HG03196 (cell line): ENCODE measurements at regions not wholly inside any gene's neighbourhood (a gene's known extent, or its start where the extent isn't known, plus 50 kb on each side); places are given as distances from the start of the nearest gene placed in this dataset.

Experiments
- ATAC-seq: cut with Tn5 transposase; IDR thresholded peaks from one replicate; pipeline ENCODE4 v1.9.1; 2021; ENCODE audit not compliant: unreplicated experiment

GRCh38 chr15:62431817-62432216, 266.7 kb upstream of the C2CD4B start:
- ATAC-seq, result no peak

- ATAC-seq, result no peak
Observed at GRCh38 chr15:62432702-62433398, 267.8 kb upstream of the C2CD4B start.

DNA sequence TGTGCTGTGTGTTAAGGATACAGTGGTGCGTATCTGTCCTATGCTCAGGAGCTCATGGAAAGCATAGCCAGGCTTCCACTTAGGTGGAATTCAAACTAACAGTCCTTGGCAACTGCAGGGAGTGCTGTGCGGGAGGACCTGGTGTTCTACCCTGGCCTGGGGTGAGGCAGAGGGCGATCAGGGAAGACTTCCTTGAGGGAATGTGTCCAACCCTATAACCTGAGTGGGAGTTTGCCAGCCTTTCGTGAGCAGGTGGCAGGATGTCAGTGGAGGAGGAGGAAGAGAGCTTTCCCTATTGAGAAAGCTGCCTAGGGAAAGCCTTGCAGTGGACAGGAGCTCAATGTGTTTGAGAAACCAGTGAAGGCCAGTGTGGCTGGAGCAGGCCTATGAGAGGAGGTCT, 271.1 kb upstream of the C2CD4B start:
- no peak for ATAC-seq

- no peak for ATAC-seq
Observed at GRCh38 chr15:62437753-62438152, 272.7 kb upstream of the C2CD4B start.

DNA sequence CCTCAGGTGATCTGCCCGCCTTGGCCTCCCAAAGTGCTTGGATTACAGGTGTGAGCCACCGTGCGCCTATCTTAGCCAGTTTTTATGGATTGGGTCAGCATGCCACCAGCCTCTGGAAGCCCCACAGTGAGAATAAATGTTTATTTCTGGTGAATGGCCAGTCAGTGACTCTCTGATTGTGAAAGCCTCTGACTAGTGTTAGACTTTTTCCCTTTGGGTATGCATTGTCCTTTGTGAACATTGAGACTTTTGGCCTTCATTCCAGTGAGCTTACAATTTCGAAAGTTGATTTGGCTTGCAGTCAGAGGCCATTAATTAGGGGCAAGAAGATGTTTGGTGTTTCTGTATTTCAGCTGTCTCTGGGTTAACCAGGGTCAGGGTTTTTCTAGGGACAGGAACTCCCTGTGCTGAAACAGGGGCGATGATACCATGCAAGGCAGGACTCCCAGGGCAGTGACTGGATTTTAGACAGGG, 274.5 kb upstream of the C2CD4B start:
- no peak for ATAC-seq

GRCh38 chr15:62440362-62441105, 275.4 kb upstream of the C2CD4B start:
- ATAC-seq, result no peak

- ATAC-seq, result no peak
Observed at GRCh38 chr15:62444104-62445022, 279.3 kb upstream of the C2CD4B start.

- no peak for ATAC-seq
Observed at GRCh38 chr15:62445244-62445643, 280.2 kb upstream of the C2CD4B start.

DNA sequence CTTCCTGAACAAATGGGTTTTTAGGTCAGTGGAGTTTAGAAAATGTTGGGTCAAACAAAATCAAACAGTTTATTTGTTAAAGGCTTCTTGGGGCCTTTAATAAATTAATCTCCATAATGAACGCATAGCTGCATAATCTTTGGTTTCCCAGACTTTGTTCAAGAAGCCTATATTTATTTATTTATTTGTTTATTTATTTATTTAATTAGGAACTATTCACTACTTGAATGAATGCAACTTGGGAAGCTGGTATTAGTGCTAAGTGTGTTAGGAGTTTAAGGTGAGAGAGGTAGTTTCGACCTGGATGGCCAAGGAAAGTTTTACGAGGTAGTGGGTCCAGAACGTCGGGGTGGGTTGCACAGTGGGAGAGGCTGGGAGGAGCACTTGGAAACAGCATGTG, 281.9 kb upstream of the C2CD4B start:
- ATAC-seq, result no peak

GRCh38 chr15:62447742-62448141, 282.7 kb upstream of the C2CD4B start:
- no peak for ATAC-seq

DNA sequence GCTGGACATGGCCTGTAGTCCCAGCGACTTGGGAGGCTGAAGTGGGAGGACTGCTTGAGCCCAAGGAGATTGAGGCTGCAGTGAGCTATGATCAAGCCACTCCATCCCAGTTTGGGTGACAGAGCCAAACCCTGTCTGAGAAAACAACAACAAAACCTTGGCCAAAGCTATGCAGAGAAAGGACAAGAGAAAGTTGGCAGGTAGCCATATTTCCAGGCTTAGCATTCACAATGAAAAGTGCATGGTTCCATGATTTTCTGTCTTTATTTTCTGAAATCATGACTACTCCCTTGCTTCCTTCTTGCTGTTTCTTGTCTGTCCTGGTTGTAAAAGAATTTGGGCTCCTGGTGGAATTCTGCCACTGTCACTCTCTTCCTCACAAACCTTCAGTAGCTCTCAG, 284.6 kb upstream of the C2CD4B start:
- no peak for ATAC-seq

DNA sequence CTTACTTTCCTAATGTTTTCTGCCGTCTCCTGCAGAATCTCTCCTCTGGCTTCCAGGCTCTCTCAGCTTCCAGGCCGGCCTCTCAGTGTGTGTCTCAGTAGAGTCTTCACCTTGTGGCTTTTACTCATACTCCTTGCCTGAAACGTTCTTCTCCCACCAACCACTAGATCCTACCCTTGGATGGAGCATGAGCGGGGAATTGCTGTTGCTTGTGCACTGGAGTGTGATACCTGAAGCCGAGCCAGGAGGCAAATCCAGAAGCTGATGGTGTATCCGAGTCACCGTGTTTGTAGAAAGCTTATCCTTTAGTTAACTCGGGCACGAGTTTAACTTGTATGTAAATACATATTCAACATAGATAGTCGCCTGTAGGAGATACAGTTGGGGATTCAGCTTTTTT, 285.0 kb upstream of the C2CD4B start:
- no peak for ATAC-seq

DNA sequence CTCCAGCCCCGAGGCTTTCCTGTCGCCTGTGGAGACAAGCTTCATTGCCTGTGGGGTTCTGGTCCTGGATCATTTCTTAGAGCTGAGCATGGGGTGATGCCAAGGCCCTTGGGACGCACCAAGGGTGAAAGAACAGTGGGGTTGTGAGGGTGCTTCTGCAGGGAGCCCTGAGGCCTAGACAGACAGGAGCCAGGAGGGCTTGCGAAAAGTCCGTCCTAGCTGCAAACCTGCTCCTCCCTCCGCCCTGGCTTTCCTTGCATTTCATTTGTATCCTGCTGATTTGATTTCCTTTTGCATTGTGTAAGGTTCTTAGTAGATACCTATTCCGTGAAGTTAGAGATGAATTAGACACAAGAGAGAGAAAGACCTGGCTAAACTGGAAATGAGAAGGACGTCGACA, 286.9 kb upstream of the C2CD4B start:
- no peak for ATAC-seq

- ATAC-seq, result no peak
Observed at GRCh38 chr15:62452667-62453066, 287.6 kb upstream of the C2CD4B start.

GRCh38 chr15:62453375-62453774, 288.3 kb upstream of the C2CD4B start:
- ATAC-seq, result no peak

DNA sequence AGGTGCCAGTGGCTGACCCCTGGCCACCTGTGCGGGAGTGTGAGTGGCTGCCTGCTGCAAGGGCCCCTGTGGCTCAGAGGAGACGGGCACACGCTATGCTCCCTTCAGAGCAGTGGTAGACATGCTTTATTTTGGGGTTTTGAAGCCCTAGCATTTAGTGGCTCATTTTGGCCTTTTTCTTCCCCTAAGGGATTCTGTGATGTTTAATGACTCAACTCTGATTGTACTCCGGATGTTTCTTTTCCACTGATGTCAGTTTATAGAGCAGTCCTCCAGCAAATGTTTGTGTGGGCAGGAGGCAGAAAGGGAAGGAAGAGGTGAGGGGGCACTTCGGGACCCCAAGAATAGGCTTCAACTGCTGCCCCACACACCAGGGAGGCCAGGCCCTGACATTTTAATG, 288.9 kb upstream of the C2CD4B start:
- ATAC-seq, result no peak

DNA sequence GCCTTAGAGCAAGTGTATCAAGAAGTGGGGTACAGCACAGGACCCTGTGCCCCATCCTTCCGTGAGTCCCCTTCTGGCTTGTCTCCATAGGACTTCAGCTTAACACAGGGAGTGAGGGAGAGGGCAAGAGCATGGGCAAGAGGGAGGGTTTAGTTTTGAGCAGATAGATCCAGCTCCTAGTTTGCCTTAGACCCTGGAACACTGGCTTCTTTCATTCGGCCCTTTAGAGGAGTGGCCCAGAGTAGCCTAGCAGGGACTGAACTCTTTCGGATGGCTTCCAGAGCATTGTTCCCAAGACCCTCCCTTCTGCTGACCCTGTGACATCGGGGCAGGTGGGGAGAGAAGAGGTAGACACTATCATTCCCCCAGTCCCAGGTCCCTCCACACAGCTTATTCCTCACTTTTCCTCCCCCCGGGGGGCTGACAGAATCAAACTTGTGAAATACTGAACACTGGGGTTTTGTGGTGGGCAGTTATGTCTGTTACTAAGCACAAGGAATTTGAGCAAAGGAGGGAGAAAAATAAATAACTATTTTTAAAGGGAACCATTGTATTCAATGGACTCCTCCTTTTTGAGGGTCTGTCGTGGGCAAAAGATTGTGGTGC, 289.6 kb upstream of the C2CD4B start:
- ATAC-seq, result no peak

- ATAC-seq, result no peak
Observed at GRCh38 chr15:62455441-62455921, 290.4 kb upstream of the C2CD4B start.

DNA sequence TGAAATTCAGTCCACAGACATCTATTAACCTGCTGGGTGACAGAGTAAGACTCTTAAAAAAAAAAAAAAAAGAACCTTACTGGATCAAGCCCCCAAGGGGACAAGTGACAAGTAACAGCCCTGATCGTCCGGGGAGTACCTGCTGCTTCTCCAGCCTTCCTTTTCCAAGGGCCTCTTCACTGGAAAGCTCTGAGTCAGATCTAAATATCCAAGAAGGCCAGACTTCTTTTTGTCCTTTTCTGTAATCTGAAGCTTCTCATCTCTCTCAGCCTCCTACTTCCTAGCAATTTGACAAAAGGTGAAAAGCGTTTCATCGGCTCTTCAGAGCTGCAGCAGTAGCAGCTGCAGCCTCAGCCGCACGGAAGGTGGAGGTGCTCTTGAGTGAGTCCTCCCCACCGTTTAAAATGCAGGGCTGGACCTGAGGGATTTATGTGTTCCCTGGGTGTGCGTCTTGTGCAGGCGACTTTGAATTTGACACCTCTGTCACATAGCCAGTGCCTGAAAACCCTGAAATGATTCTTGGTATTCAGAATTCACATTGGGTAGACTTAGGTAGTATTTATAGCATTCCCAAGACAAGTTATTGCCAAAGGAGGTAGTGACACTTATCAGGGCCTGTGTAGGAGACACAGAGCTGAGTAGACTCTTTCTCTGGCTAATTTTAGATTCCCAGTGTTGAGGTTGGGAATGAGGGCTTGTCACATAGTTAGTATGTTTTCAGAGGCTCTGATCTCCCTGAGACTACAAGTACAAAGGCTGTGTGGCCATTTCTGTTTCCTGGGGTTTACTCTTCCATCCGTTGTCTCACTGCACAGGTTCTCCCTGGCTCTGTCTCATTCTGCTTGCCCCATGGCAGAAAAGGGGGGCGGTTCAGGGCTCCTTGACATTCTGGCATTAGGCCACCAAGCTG, 291.2 kb upstream of the C2CD4B start:
- no peak for ATAC-seq

GRCh38 chr15:62457100-62457499, 292.0 kb upstream of the C2CD4B start:
- no peak for ATAC-seq
